H9 (cell line): ENCODE measurements at regions not wholly inside any gene's neighbourhood (a gene's known extent, or its start where the extent isn't known, plus 50 kb on each side); places are given as distances from the start of the nearest gene placed in this dataset.
A peak's percentile ranks its signal among the peaks of the same experiment; 100 is the strongest.

Experiments used
- DNase-seq: peaks from one replicate; pipeline ENCODE4 v3.0.0-alpha.2; 2017
- H2AFZ ChIP-seq: one replicate; pipeline ENCODE4 v1.6.1; 2013; ENCODE audit warnings: mild to moderate bottlenecking, low read length, control low read depth, moderate library complexity
- H2AK5ac ChIP-seq: 2 replicates; pipeline ENCODE4 v1.6.1; 2013; ENCODE audit warnings: low read length, control low read depth, mixed read lengths; ENCODE audit not compliant: insufficient read length
- H2BK120ac ChIP-seq: one replicate; pipeline ENCODE4 v1.6.1; 2013; ENCODE audit warnings: low read depth, mild to moderate bottlenecking, low read length, control low read depth, inconsistent platforms; ENCODE audit not compliant: poor library complexity, severe bottlenecking
- H2BK12ac ChIP-seq: 2 replicates; pipeline ENCODE4 v1.6.1; 2013; ENCODE audit warnings: low read length, control low read depth, mixed read lengths, low read depth; ENCODE audit not compliant: insufficient read length
- H2BK15ac ChIP-seq: 2 replicates; pipeline ENCODE4 v1.6.1; 2013; ENCODE audit warnings: low read depth, low read length, control low read depth
- H2BK20ac ChIP-seq: one replicate; pipeline ENCODE4 v1.6.1; 2013; ENCODE audit warnings: low read depth, mild to moderate bottlenecking, low read length, control low read depth, inconsistent platforms; ENCODE audit not compliant: poor library complexity, severe bottlenecking
- H2BK5ac ChIP-seq: 2 replicates; pipeline ENCODE4 v1.6.1; 2013; ENCODE audit warnings: low read length, control low read depth, mixed read lengths; ENCODE audit not compliant: insufficient read length
- H3K14ac ChIP-seq: 2 replicates; pipeline ENCODE4 v1.6.1; 2013; ENCODE audit warnings: low read length, control low read depth; ENCODE audit not compliant: insufficient read depth
- H3K18ac ChIP-seq: 2 replicates; pipeline ENCODE4 v1.6.1; 2013; ENCODE audit warnings: low read depth, mild to moderate bottlenecking, mixed read lengths, low read length, control low read depth; ENCODE audit not compliant: insufficient read length
- H3K23ac ChIP-seq: 2 replicates; pipeline ENCODE4 v1.6.1; 2013; ENCODE audit warnings: low read length, control low read depth, mixed read lengths, low read depth; ENCODE audit not compliant: insufficient read length
- H3K23me2 ChIP-seq: 2 replicates; pipeline ENCODE4 v1.6.1; 2013; ENCODE audit warnings: low read depth, mild to moderate bottlenecking, mixed read lengths, low read length, control low read depth; ENCODE audit not compliant: insufficient read length, poor library complexity, severe bottlenecking
- H3K27ac ChIP-seq: 2 replicates; pipeline ENCODE4 v1.5.1; 2013; ENCODE audit warnings: low read length, control low read depth, mixed read lengths, low read depth; ENCODE audit not compliant: insufficient read length
- H3K27me3 ChIP-seq: 2 replicates; pipeline ENCODE4 v1.6.1; 2013; ENCODE audit warnings: low read length, control low read depth, inconsistent platforms; ENCODE audit not compliant: insufficient read depth
- H3K4ac ChIP-seq: 2 replicates; pipeline ENCODE4 v1.6.1; 2013; ENCODE audit warnings: low read depth, mild to moderate bottlenecking, control low read depth, inconsistent platforms, low read length, moderate library complexity
- H3K4me1 ChIP-seq: 2 replicates; pipeline ENCODE4 v1.6.1; 2013; ENCODE audit warnings: low read length, control low read depth, inconsistent platforms; ENCODE audit not compliant: insufficient read depth
- H3K4me2 ChIP-seq: 2 replicates; pipeline ENCODE4 v1.6.1; 2013; ENCODE audit warnings: low read length, control low read depth, mixed read lengths; ENCODE audit not compliant: insufficient read length, insufficient read depth
- H3K56ac ChIP-seq: 2 replicates; pipeline ENCODE4 v1.6.1; 2013; ENCODE audit warnings: low read depth, mild to moderate bottlenecking, mixed read lengths, low read length, control low read depth; ENCODE audit not compliant: insufficient read length
- H3K79me1 ChIP-seq: 2 replicates; pipeline ENCODE4 v1.6.1; 2013; ENCODE audit warnings: low read depth, mild to moderate bottlenecking, moderate library complexity, low read length, control low read depth, inconsistent platforms; ENCODE audit not compliant: insufficient read depth, poor library complexity, severe bottlenecking
- H3K79me2 ChIP-seq: 2 replicates; pipeline ENCODE4 v1.6.1; 2013; ENCODE audit warnings: low read length, control low read depth, inconsistent platforms; ENCODE audit not compliant: insufficient read depth
- H3K9ac ChIP-seq: 2 replicates; pipeline ENCODE4 v1.6.1; 2013; ENCODE audit warnings: low read length, control low read depth, mixed read lengths; ENCODE audit not compliant: insufficient read length; ENCODE audit errors: extremely low read depth
- H3K9me3 ChIP-seq: one replicate; pipeline ENCODE4 v1.6.1; 2013; ENCODE audit warnings: low read depth, low read length, inconsistent platforms; ENCODE audit not compliant: control insufficient read depth
- H3T11ph ChIP-seq: one replicate; pipeline ENCODE4 v1.6.1; 2013; ENCODE audit warnings: mild to moderate bottlenecking, low read length, control low read depth, inconsistent platforms
- H4K20me1 ChIP-seq: one replicate; pipeline ENCODE4 v1.6.1; 2013; ENCODE audit not compliant: control insufficient read depth, insufficient read length, insufficient read depth
- H4K5ac ChIP-seq: 2 replicates; pipeline ENCODE4 v1.6.1; 2013; ENCODE audit warnings: low read depth, mild to moderate bottlenecking, mixed read lengths, low read length, control low read depth; ENCODE audit not compliant: insufficient read length
- H4K8ac ChIP-seq: replicated peaks from 2 replicates; pipeline ENCODE4 v1.6.1; 2013; ENCODE audit warnings: low read length, control low read depth, mixed read lengths, low read depth; ENCODE audit not compliant: insufficient read length
- H4K91ac ChIP-seq: 2 replicates; pipeline ENCODE4 v1.6.1; 2013; ENCODE audit warnings: low read depth, mild to moderate bottlenecking, moderate library complexity, mixed read lengths, low read length, control low read depth; ENCODE audit not compliant: insufficient read length
- H3K27ac Mint-ChIP-seq, 3 experiments: 2 replicates in 2 of 3; 3 replicates in 1 of 3; pipeline ENCODE4 v1.8.0; 2020 to 2021; ENCODE audit warnings: mixed read lengths in 3 of 3, mild to moderate bottlenecking in 1 of 3, moderate library complexity in 1 of 3
- H3K27me3 Mint-ChIP-seq: 2 replicates; pipeline ENCODE4 v1.8.0; 2021; ENCODE audit warnings: low read depth, mild to moderate bottlenecking, moderate library complexity, mixed read lengths
- H3K36me3 Mint-ChIP-seq, 3 experiments: 2 replicates in 2 of 3; 3 replicates in 1 of 3; pipeline ENCODE4 v1.8.0; 2020 to 2021; ENCODE audit warnings: low read depth in 3 of 3, mixed read lengths in 3 of 3; ENCODE audit not compliant: insufficient read depth in 1 of 3
- H3K4me1 Mint-ChIP-seq, 2 experiments: 2 replicates each; pipeline ENCODE4 v1.8.0; 2020; ENCODE audit warnings: mixed read lengths in 2 of 2
- H3K4me3 Mint-ChIP-seq, 2 experiments: 2 replicates in 1 of 2; 3 replicates in 1 of 2; pipeline ENCODE4 v1.8.0; 2020 to 2021; ENCODE audit warnings: mild to moderate bottlenecking in 2 of 2, mixed read lengths in 2 of 2, moderate library complexity in 1 of 2
- H3K9me3 Mint-ChIP-seq, 2 experiments: 2 replicates in 1 of 2; 3 replicates in 1 of 2; pipeline ENCODE4 v1.8.0; 2020; ENCODE audit warnings: mild to moderate bottlenecking in 2 of 2, mixed read lengths in 2 of 2, moderate library complexity in 1 of 2
- WGBS: extraction: QIAGEN DNeasy Blood & Tissue Kit; methylation state at CpG from one replicate; pipeline ENCODE4 v1.1.7; 2013; ENCODE audit warnings: missing lambda C conversion rate, low lambda C conversion rate, mixed read lengths; ENCODE audit not compliant: insufficient read length; ENCODE audit errors: extremely low coverage; 5-methylcytosine and 5-hydroxymethylcytosine counted together
- TF ChIP-seq, protein P1 (sequence below): fragments of 200-600 bp; sonication (generic); conservative IDR thresholded peaks from 3 replicates; pipeline ENCODE4 v1.8.0; 2021; ENCODE audit warnings: antibody characterized with exemption, mild to moderate bottlenecking

DNA sequence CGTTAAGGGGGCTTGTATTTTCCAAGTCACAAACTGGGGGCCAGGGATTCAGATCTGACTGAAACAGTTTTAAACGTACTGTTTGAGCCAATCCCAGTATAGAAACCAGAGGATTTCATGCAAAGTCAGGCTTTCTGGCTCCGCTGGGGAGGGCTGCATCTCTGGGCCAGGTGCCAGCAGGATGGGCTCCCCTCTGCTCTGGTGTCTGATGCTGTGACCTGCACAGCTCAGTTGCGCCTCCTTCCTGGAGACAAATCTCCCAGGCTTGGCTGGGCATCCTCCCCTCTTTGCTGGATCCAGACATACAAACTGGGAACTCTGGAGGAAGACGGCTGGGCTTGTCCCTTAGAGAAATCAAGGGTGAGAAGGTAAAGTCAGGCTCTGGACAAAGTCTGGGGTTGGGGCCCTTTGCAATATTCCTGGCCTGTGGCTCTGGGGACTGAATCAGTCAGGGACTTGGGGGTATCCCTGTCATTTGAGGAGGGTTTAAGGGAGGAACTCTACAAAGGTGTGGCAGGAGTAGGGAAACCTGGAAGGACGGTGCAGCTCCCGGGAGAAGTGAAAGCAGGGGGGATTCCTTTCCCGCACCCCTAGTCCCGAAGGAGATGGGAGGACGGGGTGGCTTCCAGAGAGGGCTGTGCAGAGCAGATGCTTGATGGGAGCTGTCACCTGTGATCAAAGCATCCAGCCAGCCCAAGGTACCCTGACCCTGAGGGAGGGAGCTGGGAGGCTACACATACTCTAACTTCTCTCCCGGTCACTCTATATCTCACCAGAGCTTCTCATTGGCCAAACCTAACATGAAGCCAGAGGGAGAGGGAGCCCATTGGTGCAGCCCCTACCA is 114.8 kb upstream of the ATP2B2 start:
- TF ChIP-seq, protein P1, sequence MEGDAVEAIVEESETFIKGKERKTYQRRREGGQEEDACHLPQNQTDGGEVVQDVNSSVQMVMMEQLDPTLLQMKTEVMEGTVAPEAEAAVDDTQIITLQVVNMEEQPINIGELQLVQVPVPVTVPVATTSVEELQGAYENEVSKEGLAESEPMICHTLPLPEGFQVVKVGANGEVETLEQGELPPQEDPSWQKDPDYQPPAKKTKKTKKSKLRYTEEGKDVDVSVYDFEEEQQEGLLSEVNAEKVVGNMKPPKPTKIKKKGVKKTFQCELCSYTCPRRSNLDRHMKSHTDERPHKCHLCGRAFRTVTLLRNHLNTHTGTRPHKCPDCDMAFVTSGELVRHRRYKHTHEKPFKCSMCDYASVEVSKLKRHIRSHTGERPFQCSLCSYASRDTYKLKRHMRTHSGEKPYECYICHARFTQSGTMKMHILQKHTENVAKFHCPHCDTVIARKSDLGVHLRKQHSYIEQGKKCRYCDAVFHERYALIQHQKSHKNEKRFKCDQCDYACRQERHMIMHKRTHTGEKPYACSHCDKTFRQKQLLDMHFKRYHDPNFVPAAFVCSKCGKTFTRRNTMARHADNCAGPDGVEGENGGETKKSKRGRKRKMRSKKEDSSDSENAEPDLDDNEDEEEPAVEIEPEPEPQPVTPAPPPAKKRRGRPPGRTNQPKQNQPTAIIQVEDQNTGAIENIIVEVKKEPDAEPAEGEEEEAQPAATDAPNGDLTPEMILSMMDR: no peak
- Mint-ChIP-seq H3K9me3 (peaks cover 2 to 3% of the 10 kb centered on the region in 2 experiments; a peak in 1 of 5 replicates), H3K36me3 (peaks cover 0 to under 1% (median 0%) of the 10 kb centered on the region in 3 experiments; a peak in 1 of 7 replicates), H3K4me3 (no peak overlapping the region), H3K27me3 (peaks cover 9% of the 10 kb centered on the region), H3K4me1 (peaks cover 12 to 14% of the 10 kb centered on the region in 2 experiments), H3K27ac (0 out of 7 replicates have a peak overlapping the region, but pooled peaks of 1 of the 3 experiments have one; percentile 74)
- Histone ChIP-seq H3K56ac (no peak overlapping the region), H2BK5ac (no peak overlapping the region), H3K9ac (no peak overlapping the region), H3K4me2 (no peak overlapping the region), H4K20me1 (no peaks in the 10 kb centered on the region), H3K27me3 (no peaks in the 10 kb centered on the region), H2BK12ac (no peak overlapping the region), H3K27ac (no peak overlapping the region), H3T11ph (no peak overlapping the region), H4K8ac (no peak overlapping the region), H3K79me2 (no peaks in the 10 kb centered on the region), H4K5ac (no peak overlapping the region), H3K9me3 (no peaks in the 10 kb centered on the region), H2BK15ac (no peak overlapping the region), H3K4me1 (no peaks in the 10 kb centered on the region), H2BK20ac (no peak overlapping the region), H2AK5ac (no peak overlapping the region), H2BK120ac (no peak overlapping the region), H3K18ac (peak overlapping the region; percentile 18), H3K14ac (no peak overlapping the region; the same call in 1 of the 2 replicates), H3K79me1 (no peaks in the 10 kb centered on the region), H3K23ac (no peak overlapping the region), H4K91ac (no peak overlapping the region), H3K23me2 (no peaks in the 10 kb centered on the region), H3K4ac (no peak overlapping the region), H2AFZ (no peak overlapping the region)
- no peak for DNase-seq
- no CpG with 5 or more reads among the region's 11 CpGs for WGBS
